ENCODE measurements at regions not wholly inside any gene's neighbourhood (a gene's known extent, or its start where the extent isn't known, plus 50 kb on each side); places are given as distances from the start of the nearest gene placed in this dataset.
A peak's percentile ranks its signal among the peaks of the same experiment; 100 is the strongest.
"Not testable (repeated sequence)": the region's sequence is repeated elsewhere in the genome, so short reads cannot be mapped to it uniquely, and the experiment has no call there.

DNA sequence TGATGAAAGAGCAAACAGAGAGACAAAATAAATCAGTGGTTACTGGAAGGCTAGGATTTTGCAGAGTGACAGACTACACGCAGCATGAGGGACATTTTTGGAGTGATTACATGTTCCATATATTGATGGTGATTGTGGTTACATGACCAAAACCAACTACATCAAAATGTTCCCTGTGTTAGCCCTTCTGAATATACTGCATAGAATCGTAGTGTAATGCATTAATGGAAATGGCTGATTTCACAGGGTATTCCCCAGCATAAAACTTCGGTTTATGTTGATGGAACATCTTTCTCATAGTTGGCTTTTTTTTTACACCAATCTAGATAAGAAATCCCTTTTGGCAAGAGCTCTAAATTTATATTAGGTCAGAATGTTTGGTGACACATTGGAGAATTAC is 191.3 kb upstream of the CMC1 start:
- Mint-ChIP-seq H3K9me3 (ENCODE audit: low read depth) (no peaks in the 10 kb centered on the region), H3K36me3 (ENCODE audit: low read depth) (no peaks in the 10 kb centered on the region), H3K27ac (ENCODE audit: unreplicated experiment) (no peak overlapping the region), H3K27me3 (ENCODE audit: low read depth) (peaks cover 2% of the 10 kb centered on the region), H3K4me3 (ENCODE audit: unreplicated experiment) (no peak overlapping the region), H3K4me1 (ENCODE audit: low read depth) (no peaks in the 10 kb centered on the region)
- DNase-seq (ENCODE audit: low spot score): no peak
- TF ChIP-seq, protein P1, sequence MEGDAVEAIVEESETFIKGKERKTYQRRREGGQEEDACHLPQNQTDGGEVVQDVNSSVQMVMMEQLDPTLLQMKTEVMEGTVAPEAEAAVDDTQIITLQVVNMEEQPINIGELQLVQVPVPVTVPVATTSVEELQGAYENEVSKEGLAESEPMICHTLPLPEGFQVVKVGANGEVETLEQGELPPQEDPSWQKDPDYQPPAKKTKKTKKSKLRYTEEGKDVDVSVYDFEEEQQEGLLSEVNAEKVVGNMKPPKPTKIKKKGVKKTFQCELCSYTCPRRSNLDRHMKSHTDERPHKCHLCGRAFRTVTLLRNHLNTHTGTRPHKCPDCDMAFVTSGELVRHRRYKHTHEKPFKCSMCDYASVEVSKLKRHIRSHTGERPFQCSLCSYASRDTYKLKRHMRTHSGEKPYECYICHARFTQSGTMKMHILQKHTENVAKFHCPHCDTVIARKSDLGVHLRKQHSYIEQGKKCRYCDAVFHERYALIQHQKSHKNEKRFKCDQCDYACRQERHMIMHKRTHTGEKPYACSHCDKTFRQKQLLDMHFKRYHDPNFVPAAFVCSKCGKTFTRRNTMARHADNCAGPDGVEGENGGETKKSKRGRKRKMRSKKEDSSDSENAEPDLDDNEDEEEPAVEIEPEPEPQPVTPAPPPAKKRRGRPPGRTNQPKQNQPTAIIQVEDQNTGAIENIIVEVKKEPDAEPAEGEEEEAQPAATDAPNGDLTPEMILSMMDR (IDR thresholded peaks at IDR 0.05): no peak

DNA sequence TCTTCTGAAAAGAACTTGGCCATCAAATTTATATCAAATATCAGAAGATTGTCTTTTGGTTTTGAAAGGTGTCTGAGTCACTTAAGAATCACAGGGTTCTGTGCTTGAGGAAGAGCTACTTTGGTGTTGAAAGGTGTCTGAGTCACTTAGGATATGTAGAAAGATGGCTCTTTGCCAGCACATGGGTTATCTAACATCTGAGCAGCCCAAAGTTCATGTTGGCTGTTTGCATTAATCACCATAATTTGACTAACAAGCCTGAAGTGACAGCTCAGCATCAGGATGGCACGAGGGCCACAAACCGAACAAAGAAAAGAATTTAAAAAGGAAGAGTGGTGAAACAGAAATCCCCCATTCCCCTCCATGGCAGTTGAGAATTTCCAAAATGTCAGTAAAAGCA is 190.5 kb upstream of the CMC1 start:
- H3K4me1 Mint-ChIP-seq (ENCODE audit: low read depth): no peaks in the 10 kb centered on the region
- H3K27me3 Mint-ChIP-seq (ENCODE audit: low read depth): peaks cover 4% of the 10 kb centered on the region
- H3K4me3 Mint-ChIP-seq (ENCODE audit: unreplicated experiment): no peak overlapping the region
- H3K27ac Mint-ChIP-seq (ENCODE audit: unreplicated experiment): no peak overlapping the region
- H3K9me3 Mint-ChIP-seq (ENCODE audit: low read depth): no peaks in the 10 kb centered on the region
- H3K36me3 Mint-ChIP-seq (ENCODE audit: low read depth): no peaks in the 10 kb centered on the region
- no peak for DNase-seq (ENCODE audit: low spot score)
- TF ChIP-seq, protein P1 (IDR thresholded peaks at IDR 0.05): no peak

DNA sequence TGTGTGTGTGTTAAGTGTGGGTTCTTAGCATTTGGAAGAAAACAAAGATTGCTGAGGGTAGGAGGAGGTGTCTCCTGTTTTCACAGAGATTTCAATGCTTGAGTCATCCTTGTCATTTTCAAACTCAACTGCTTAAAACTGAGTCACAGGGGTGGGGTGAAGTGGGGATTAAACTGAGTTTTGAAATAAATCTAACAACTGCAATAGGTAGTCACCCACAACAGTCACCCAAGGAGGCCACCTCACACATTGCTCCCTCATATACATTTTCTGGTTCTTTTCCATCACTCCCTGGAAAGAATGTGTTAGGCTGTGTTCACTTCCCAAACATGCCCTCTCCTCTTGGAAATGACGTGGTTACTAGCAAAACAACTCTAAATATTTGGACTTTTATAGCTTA is 187.7 kb upstream of the CMC1 start:
- no peaks in the 10 kb centered on the region for H3K9me3 Mint-ChIP-seq (ENCODE audit: low read depth)
- no peaks in the 10 kb centered on the region for H3K36me3 Mint-ChIP-seq (ENCODE audit: low read depth)
- TF ChIP-seq, protein P1 (IDR thresholded peaks at IDR 0.05): no peak
- peaks cover 6% of the 10 kb centered on the region for H3K27me3 Mint-ChIP-seq (ENCODE audit: low read depth)
- no peak overlapping the region for H3K4me3 Mint-ChIP-seq (ENCODE audit: unreplicated experiment)
- no peaks in the 10 kb centered on the region for H3K4me1 Mint-ChIP-seq (ENCODE audit: low read depth)
- DNase-seq (ENCODE audit: low spot score): no peak
- H3K27ac Mint-ChIP-seq (ENCODE audit: unreplicated experiment): no peak overlapping the region

DNA sequence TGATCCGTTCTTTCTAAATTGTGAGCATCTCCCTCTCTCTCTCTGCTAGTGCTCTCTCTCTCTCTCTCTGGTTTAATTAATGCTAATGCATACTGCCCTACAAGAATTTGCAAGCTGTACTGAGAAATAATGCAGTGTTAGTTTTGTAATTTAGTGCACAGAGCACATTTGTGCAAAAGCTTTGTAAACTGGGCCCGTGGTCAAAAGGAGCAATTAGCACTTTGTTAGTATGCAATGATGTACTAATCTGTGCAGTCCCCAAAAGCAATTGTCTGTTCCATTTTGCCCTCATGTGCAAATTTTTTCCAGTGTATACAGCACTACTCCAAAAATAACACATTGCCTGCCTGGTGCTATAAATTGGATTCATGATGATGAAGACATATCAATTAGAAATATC is 184.6 kb upstream of the CMC1 start:
- H3K4me1 Mint-ChIP-seq (ENCODE audit: low read depth): peaks cover 4% of the 10 kb centered on the region
- H3K9me3 Mint-ChIP-seq (ENCODE audit: low read depth): no peaks in the 10 kb centered on the region
- peaks cover 6% of the 10 kb centered on the region for H3K27me3 Mint-ChIP-seq (ENCODE audit: low read depth)
- TF ChIP-seq, protein P1 (IDR thresholded peaks at IDR 0.05): no peak
- H3K27ac Mint-ChIP-seq (ENCODE audit: unreplicated experiment): no peak overlapping the region
- no peak overlapping the region for H3K4me3 Mint-ChIP-seq (ENCODE audit: unreplicated experiment)
- DNase-seq (ENCODE audit: low spot score): no peak
- no peaks in the 10 kb centered on the region for H3K36me3 Mint-ChIP-seq (ENCODE audit: low read depth)

DNA sequence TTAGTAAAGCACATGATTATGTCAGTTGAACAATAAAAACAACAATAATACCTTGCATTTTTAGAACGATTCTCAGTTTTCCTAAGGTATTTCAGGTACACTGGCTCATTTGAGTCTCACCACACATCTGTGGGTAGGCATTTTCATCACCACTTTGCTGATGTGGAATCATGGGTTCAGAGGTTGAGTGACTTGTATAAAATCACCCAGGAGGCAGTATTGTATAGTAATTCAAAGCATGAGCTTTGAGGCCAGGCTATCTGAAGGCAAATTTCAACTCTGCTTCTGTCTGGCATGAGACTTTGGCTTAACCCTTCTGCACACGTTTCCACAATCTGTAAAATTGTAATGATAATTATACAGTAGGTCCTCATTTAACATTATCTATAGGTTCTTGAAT is 183.9 kb upstream of the CMC1 start:
- Mint-ChIP-seq H3K9me3 (ENCODE audit: low read depth) (peaks cover 3% of the 10 kb centered on the region), H3K4me1 (ENCODE audit: low read depth) (peaks cover 4% of the 10 kb centered on the region), H3K27me3 (ENCODE audit: low read depth) (peaks cover 6% of the 10 kb centered on the region), H3K36me3 (ENCODE audit: low read depth) (no peaks in the 10 kb centered on the region), H3K27ac (ENCODE audit: unreplicated experiment) (no peak overlapping the region), H3K4me3 (ENCODE audit: unreplicated experiment) (no peak overlapping the region)
- no peak for DNase-seq (ENCODE audit: low spot score)
- TF ChIP-seq, protein P1 (IDR thresholded peaks at IDR 0.05): no peak

DNA sequence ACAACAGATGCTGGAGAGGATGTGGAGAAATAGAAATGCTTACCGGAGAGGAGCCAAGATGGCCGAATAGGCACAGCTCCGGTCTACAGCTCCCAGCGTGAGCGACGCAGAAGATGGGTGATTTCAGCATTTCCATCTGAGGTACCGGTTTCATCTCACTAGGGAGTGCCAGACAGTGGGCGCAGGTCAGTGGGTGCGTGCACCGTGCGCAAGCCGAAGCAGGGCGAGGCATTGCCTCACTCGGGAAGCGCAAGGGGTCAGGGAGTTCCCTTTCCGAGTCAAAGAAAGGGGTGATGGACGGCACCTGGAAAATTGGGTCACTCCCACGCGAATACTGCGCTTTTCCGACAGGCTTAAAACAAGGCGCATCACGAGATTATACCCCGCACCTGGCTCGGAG is 182.2 kb upstream of the CMC1 start:
- H3K36me3 Mint-ChIP-seq (ENCODE audit: low read depth); DNase-seq (ENCODE audit: low spot score); H3K27me3 Mint-ChIP-seq (ENCODE audit: low read depth); H3K4me1 Mint-ChIP-seq (ENCODE audit: low read depth); H3K9me3 Mint-ChIP-seq (ENCODE audit: low read depth): not testable (repeated sequence)
- H3K4me3 Mint-ChIP-seq (ENCODE audit: unreplicated experiment): peak overlapping the region; percentile 71
- peak overlapping the region; percentile 60 for H3K27ac Mint-ChIP-seq (ENCODE audit: unreplicated experiment)
